OCI-LY7 (cell line): ENCODE measurements at regions not wholly inside any gene's neighbourhood (a gene's known extent, or its start where the extent isn't known, plus 50 kb on each side); places are given as distances from the start of the nearest gene placed in this dataset.

Experiments
- CTCF ChIP-seq: fragments of 200-600 bp; sonication (generic); conservative IDR thresholded peaks from 2 replicates; pipeline ENCODE4 v1.5.1; 2014; ENCODE audit warnings: mild to moderate bottlenecking, antibody characterized with exemption, low read length, moderate library complexity, mixed read lengths
- EZH2phosphoT487 ChIP-seq: fragments of 200-600 bp; sonication (generic); IDR thresholded peaks from 2 replicates; pipeline ENCODE4 v1.6.1; 2018; ENCODE audit warnings: low read depth, borderline replicate concordance, mild to moderate bottlenecking, mixed run types, antibody characterized with exemption, low read length, moderate library complexity, mixed read lengths

- no peak for TF ChIP-seq CTCF
- no peak for TF ChIP-seq EZH2phosphoT487
These were observed 92.6 kb downstream of the BLTP1 start for GRCh38 chr4:122244764-122245163.
